H9 (cell line): ENCODE measurements at regions not wholly inside any gene's neighbourhood (a gene's known extent, or its start where the extent isn't known, plus 50 kb on each side); places are given as distances from the start of the nearest gene placed in this dataset.
"Not testable (repeated sequence)": the region's sequence is repeated elsewhere in the genome, so short reads cannot be mapped to it uniquely, and the experiment has no call there.

Experiments used
- DNase-seq: peaks from one replicate; pipeline ENCODE4 v3.0.0-alpha.2; 2017
- H2AFZ ChIP-seq: one replicate; pipeline ENCODE4 v1.6.1; 2013; ENCODE audit warnings: mild to moderate bottlenecking, low read length, control low read depth, moderate library complexity
- H2AK5ac ChIP-seq: 2 replicates; pipeline ENCODE4 v1.6.1; 2013; ENCODE audit warnings: low read length, control low read depth, mixed read lengths; ENCODE audit not compliant: insufficient read length
- H2BK120ac ChIP-seq: one replicate; pipeline ENCODE4 v1.6.1; 2013; ENCODE audit warnings: low read depth, mild to moderate bottlenecking, low read length, control low read depth, inconsistent platforms; ENCODE audit not compliant: poor library complexity, severe bottlenecking
- H2BK12ac ChIP-seq: 2 replicates; pipeline ENCODE4 v1.6.1; 2013; ENCODE audit warnings: low read length, control low read depth, mixed read lengths, low read depth; ENCODE audit not compliant: insufficient read length
- H2BK15ac ChIP-seq: 2 replicates; pipeline ENCODE4 v1.6.1; 2013; ENCODE audit warnings: low read depth, low read length, control low read depth
- H2BK20ac ChIP-seq: one replicate; pipeline ENCODE4 v1.6.1; 2013; ENCODE audit warnings: low read depth, mild to moderate bottlenecking, low read length, control low read depth, inconsistent platforms; ENCODE audit not compliant: poor library complexity, severe bottlenecking
- H2BK5ac ChIP-seq: 2 replicates; pipeline ENCODE4 v1.6.1; 2013; ENCODE audit warnings: low read length, control low read depth, mixed read lengths; ENCODE audit not compliant: insufficient read length
- H3K14ac ChIP-seq: 2 replicates; pipeline ENCODE4 v1.6.1; 2013; ENCODE audit warnings: low read length, control low read depth; ENCODE audit not compliant: insufficient read depth
- H3K18ac ChIP-seq: 2 replicates; pipeline ENCODE4 v1.6.1; 2013; ENCODE audit warnings: low read depth, mild to moderate bottlenecking, mixed read lengths, low read length, control low read depth; ENCODE audit not compliant: insufficient read length
- H3K23ac ChIP-seq: 2 replicates; pipeline ENCODE4 v1.6.1; 2013; ENCODE audit warnings: low read length, control low read depth, mixed read lengths, low read depth; ENCODE audit not compliant: insufficient read length
- H3K23me2 ChIP-seq: 2 replicates; pipeline ENCODE4 v1.6.1; 2013; ENCODE audit warnings: low read depth, mild to moderate bottlenecking, mixed read lengths, low read length, control low read depth; ENCODE audit not compliant: insufficient read length, poor library complexity, severe bottlenecking
- H3K27ac ChIP-seq: 2 replicates; pipeline ENCODE4 v1.5.1; 2013; ENCODE audit warnings: low read length, control low read depth, mixed read lengths, low read depth; ENCODE audit not compliant: insufficient read length
- H3K27me3 ChIP-seq: 2 replicates; pipeline ENCODE4 v1.6.1; 2013; ENCODE audit warnings: low read length, control low read depth, inconsistent platforms; ENCODE audit not compliant: insufficient read depth
- H3K4ac ChIP-seq: 2 replicates; pipeline ENCODE4 v1.6.1; 2013; ENCODE audit warnings: low read depth, mild to moderate bottlenecking, control low read depth, inconsistent platforms, low read length, moderate library complexity
- H3K4me1 ChIP-seq: 2 replicates; pipeline ENCODE4 v1.6.1; 2013; ENCODE audit warnings: low read length, control low read depth, inconsistent platforms; ENCODE audit not compliant: insufficient read depth
- H3K4me2 ChIP-seq: 2 replicates; pipeline ENCODE4 v1.6.1; 2013; ENCODE audit warnings: low read length, control low read depth, mixed read lengths; ENCODE audit not compliant: insufficient read length, insufficient read depth
- H3K56ac ChIP-seq: 2 replicates; pipeline ENCODE4 v1.6.1; 2013; ENCODE audit warnings: low read depth, mild to moderate bottlenecking, mixed read lengths, low read length, control low read depth; ENCODE audit not compliant: insufficient read length
- H3K79me1 ChIP-seq: 2 replicates; pipeline ENCODE4 v1.6.1; 2013; ENCODE audit warnings: low read depth, mild to moderate bottlenecking, moderate library complexity, low read length, control low read depth, inconsistent platforms; ENCODE audit not compliant: insufficient read depth, poor library complexity, severe bottlenecking
- H3K79me2 ChIP-seq: 2 replicates; pipeline ENCODE4 v1.6.1; 2013; ENCODE audit warnings: low read length, control low read depth, inconsistent platforms; ENCODE audit not compliant: insufficient read depth
- H3K9ac ChIP-seq: 2 replicates; pipeline ENCODE4 v1.6.1; 2013; ENCODE audit warnings: low read length, control low read depth, mixed read lengths; ENCODE audit not compliant: insufficient read length; ENCODE audit errors: extremely low read depth
- H3K9me3 ChIP-seq: one replicate; pipeline ENCODE4 v1.6.1; 2013; ENCODE audit warnings: low read depth, low read length, inconsistent platforms; ENCODE audit not compliant: control insufficient read depth
- H3T11ph ChIP-seq: one replicate; pipeline ENCODE4 v1.6.1; 2013; ENCODE audit warnings: mild to moderate bottlenecking, low read length, control low read depth, inconsistent platforms
- H4K20me1 ChIP-seq: one replicate; pipeline ENCODE4 v1.6.1; 2013; ENCODE audit not compliant: control insufficient read depth, insufficient read length, insufficient read depth
- H4K5ac ChIP-seq: 2 replicates; pipeline ENCODE4 v1.6.1; 2013; ENCODE audit warnings: low read depth, mild to moderate bottlenecking, mixed read lengths, low read length, control low read depth; ENCODE audit not compliant: insufficient read length
- H4K8ac ChIP-seq: replicated peaks from 2 replicates; pipeline ENCODE4 v1.6.1; 2013; ENCODE audit warnings: low read length, control low read depth, mixed read lengths, low read depth; ENCODE audit not compliant: insufficient read length
- H4K91ac ChIP-seq: 2 replicates; pipeline ENCODE4 v1.6.1; 2013; ENCODE audit warnings: low read depth, mild to moderate bottlenecking, moderate library complexity, mixed read lengths, low read length, control low read depth; ENCODE audit not compliant: insufficient read length
- H3K27ac Mint-ChIP-seq, 3 experiments: 2 replicates in 2 of 3; 3 replicates in 1 of 3; pipeline ENCODE4 v1.8.0; 2020 to 2021; ENCODE audit warnings: mixed read lengths in 3 of 3, mild to moderate bottlenecking in 1 of 3, moderate library complexity in 1 of 3
- H3K27me3 Mint-ChIP-seq: 2 replicates; pipeline ENCODE4 v1.8.0; 2021; ENCODE audit warnings: low read depth, mild to moderate bottlenecking, moderate library complexity, mixed read lengths
- H3K36me3 Mint-ChIP-seq, 3 experiments: 2 replicates in 2 of 3; 3 replicates in 1 of 3; pipeline ENCODE4 v1.8.0; 2020 to 2021; ENCODE audit warnings: low read depth in 3 of 3, mixed read lengths in 3 of 3; ENCODE audit not compliant: insufficient read depth in 1 of 3
- H3K4me1 Mint-ChIP-seq, 2 experiments: 2 replicates each; pipeline ENCODE4 v1.8.0; 2020; ENCODE audit warnings: mixed read lengths in 2 of 2
- H3K4me3 Mint-ChIP-seq, 2 experiments: 2 replicates in 1 of 2; 3 replicates in 1 of 2; pipeline ENCODE4 v1.8.0; 2020 to 2021; ENCODE audit warnings: mild to moderate bottlenecking in 2 of 2, mixed read lengths in 2 of 2, moderate library complexity in 1 of 2
- H3K9me3 Mint-ChIP-seq, 2 experiments: 2 replicates in 1 of 2; 3 replicates in 1 of 2; pipeline ENCODE4 v1.8.0; 2020; ENCODE audit warnings: mild to moderate bottlenecking in 2 of 2, mixed read lengths in 2 of 2, moderate library complexity in 1 of 2
- WGBS: extraction: QIAGEN DNeasy Blood & Tissue Kit; methylation state at CpG from one replicate; pipeline ENCODE4 v1.1.7; 2013; ENCODE audit warnings: missing lambda C conversion rate, low lambda C conversion rate, mixed read lengths; ENCODE audit not compliant: insufficient read length; ENCODE audit errors: extremely low coverage; 5-methylcytosine and 5-hydroxymethylcytosine counted together
- TF ChIP-seq, protein P1 (sequence below): fragments of 200-600 bp; sonication (generic); conservative IDR thresholded peaks from 3 replicates; pipeline ENCODE4 v1.8.0; 2021; ENCODE audit warnings: antibody characterized with exemption, mild to moderate bottlenecking

GRCh38 chr2:188789951-188790350 lies 184.2 kb upstream of the COL3A1 start:
- peaks cover 0 to 2% of the 10 kb centered on the region in 2 experiments; a peak in 1 of 4 replicates for H3K4me1 Mint-ChIP-seq

DNA sequence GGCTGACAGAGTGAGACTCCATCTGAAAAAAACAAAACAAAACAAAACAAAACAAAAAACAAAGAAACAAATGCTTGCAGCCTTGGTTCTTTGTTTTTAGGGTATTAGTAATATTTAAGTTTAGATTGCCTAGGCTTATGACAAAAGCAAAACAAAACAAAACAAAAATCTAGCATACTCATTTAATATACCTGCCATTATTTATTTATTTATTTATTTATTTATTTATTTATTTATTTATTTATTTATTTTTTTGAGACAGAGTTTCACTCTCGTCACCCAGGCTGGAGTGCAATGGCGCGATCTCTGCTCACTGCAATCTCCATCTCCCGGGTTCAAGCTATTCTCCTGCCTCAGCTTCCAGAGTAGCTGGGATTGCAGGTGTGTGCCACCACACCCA lies 179.7 kb upstream of the COL3A1 start:
- H3K23me2 ChIP-seq, H3K79me1 ChIP-seq, H3K27ac ChIP-seq, H3K14ac ChIP-seq, H3K4me1 Mint-ChIP-seq, H3K27ac Mint-ChIP-seq, H3K79me2 ChIP-seq, H3K23ac ChIP-seq, H4K8ac ChIP-seq, H3K27me3 ChIP-seq, H2AK5ac ChIP-seq, H4K20me1 ChIP-seq, H2AFZ ChIP-seq, H3K36me3 Mint-ChIP-seq, H3K4me3 Mint-ChIP-seq, H3K18ac ChIP-seq, DNase-seq, H3K9me3 Mint-ChIP-seq, H3T11ph ChIP-seq, H3K9ac ChIP-seq, H2BK5ac ChIP-seq, H2BK15ac ChIP-seq, H3K4ac ChIP-seq, H3K27me3 Mint-ChIP-seq, H4K5ac ChIP-seq, H3K9me3 ChIP-seq, H3K4me1 ChIP-seq, H2BK120ac ChIP-seq, H2BK12ac ChIP-seq, H3K56ac ChIP-seq, H3K4me2 ChIP-seq, H2BK20ac ChIP-seq, H4K91ac ChIP-seq: not testable (repeated sequence)
- no CpG with 5 or more reads among the region's 4 CpGs for WGBS

More at GRCh38 chr2:188789951-188790350, 184.2 kb upstream of the COL3A1 start:
- no CpG with 5 or more reads among the region's 1 CpG for WGBS
- Mint-ChIP-seq H3K4me3 (no peak overlapping the region), H3K36me3 (no peaks in the 10 kb centered on the region), H3K27ac (no peak overlapping the region), H3K9me3 (no peaks in the 10 kb centered on the region), H3K27me3 (no peaks in the 10 kb centered on the region)
- no peak overlapping the region for H3T11ph ChIP-seq
- no peak overlapping the region for H2AK5ac ChIP-seq
- H4K20me1 ChIP-seq, result no peaks in the 10 kb centered on the region
- H2BK120ac ChIP-seq, result no peak overlapping the region
- H3K27me3 ChIP-seq, result no peaks in the 10 kb centered on the region
- no peaks in the 10 kb centered on the region for H3K79me1 ChIP-seq
- H3K23me2 ChIP-seq, result no peaks in the 10 kb centered on the region
- H3K4ac ChIP-seq, result no peak overlapping the region
- H2BK15ac ChIP-seq, result no peak overlapping the region
- H3K79me2 ChIP-seq, result no peaks in the 10 kb centered on the region
- no peak overlapping the region for H3K56ac ChIP-seq
- no peaks in the 10 kb centered on the region for H3K9me3 ChIP-seq
- H2AFZ ChIP-seq, result no peak overlapping the region
- no peak overlapping the region for H3K23ac ChIP-seq
- DNase-seq, result no peak
- no peak overlapping the region for H3K27ac ChIP-seq
- H2BK20ac ChIP-seq, result no peak overlapping the region
- no peak overlapping the region for H2BK12ac ChIP-seq
- H2BK5ac ChIP-seq, result no peak overlapping the region
- H4K8ac ChIP-seq, result no peak overlapping the region
- H4K5ac ChIP-seq, result no peak overlapping the region
- H3K18ac ChIP-seq, result no peak overlapping the region
- TF ChIP-seq, protein P1, sequence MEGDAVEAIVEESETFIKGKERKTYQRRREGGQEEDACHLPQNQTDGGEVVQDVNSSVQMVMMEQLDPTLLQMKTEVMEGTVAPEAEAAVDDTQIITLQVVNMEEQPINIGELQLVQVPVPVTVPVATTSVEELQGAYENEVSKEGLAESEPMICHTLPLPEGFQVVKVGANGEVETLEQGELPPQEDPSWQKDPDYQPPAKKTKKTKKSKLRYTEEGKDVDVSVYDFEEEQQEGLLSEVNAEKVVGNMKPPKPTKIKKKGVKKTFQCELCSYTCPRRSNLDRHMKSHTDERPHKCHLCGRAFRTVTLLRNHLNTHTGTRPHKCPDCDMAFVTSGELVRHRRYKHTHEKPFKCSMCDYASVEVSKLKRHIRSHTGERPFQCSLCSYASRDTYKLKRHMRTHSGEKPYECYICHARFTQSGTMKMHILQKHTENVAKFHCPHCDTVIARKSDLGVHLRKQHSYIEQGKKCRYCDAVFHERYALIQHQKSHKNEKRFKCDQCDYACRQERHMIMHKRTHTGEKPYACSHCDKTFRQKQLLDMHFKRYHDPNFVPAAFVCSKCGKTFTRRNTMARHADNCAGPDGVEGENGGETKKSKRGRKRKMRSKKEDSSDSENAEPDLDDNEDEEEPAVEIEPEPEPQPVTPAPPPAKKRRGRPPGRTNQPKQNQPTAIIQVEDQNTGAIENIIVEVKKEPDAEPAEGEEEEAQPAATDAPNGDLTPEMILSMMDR, result no peak
- H3K14ac ChIP-seq, result no peak overlapping the region
- no peaks in the 10 kb centered on the region for H3K4me1 ChIP-seq
- H3K4me2 ChIP-seq, result no peak overlapping the region
- no peak overlapping the region for H3K9ac ChIP-seq
- H4K91ac ChIP-seq, result no peak overlapping the region
